A673 (cell line): ENCODE measurements at regions not wholly inside any gene's neighbourhood (a gene's known extent, or its start where the extent isn't known, plus 50 kb on each side); places are given as distances from the start of the nearest gene placed in this dataset.

ENCODE experiments used
- EZH2 ChIP-seq: fragments of 200-600 bp; sonication (generic); IDR thresholded peaks from 2 replicates; pipeline ENCODE4 v1.6.1; 2017; ENCODE audit warnings: borderline replicate concordance, low read depth, mild to moderate bottlenecking, mixed read lengths, antibody characterized with exemption, low read length; ENCODE audit not compliant: poor library complexity, severe bottlenecking
- TF ChIP-seq, protein P1 (sequence below): fragments of 300-800, 200-600 bp; sonication (generic); conservative IDR thresholded peaks from 2 replicates; pipeline ENCODE4 v1.5.1; 2017; ENCODE audit warnings: low read depth, mild to moderate bottlenecking, antibody characterized with exemption, low read length, moderate library complexity, mixed read lengths

- TF ChIP-seq, protein P1, sequence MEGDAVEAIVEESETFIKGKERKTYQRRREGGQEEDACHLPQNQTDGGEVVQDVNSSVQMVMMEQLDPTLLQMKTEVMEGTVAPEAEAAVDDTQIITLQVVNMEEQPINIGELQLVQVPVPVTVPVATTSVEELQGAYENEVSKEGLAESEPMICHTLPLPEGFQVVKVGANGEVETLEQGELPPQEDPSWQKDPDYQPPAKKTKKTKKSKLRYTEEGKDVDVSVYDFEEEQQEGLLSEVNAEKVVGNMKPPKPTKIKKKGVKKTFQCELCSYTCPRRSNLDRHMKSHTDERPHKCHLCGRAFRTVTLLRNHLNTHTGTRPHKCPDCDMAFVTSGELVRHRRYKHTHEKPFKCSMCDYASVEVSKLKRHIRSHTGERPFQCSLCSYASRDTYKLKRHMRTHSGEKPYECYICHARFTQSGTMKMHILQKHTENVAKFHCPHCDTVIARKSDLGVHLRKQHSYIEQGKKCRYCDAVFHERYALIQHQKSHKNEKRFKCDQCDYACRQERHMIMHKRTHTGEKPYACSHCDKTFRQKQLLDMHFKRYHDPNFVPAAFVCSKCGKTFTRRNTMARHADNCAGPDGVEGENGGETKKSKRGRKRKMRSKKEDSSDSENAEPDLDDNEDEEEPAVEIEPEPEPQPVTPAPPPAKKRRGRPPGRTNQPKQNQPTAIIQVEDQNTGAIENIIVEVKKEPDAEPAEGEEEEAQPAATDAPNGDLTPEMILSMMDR: no peak
- TF ChIP-seq EZH2: no peak
Measured at GRCh38 chr5:67619636-67620035, 423.0 kb upstream of the CD180 start.
